ENCODE measurements at regions not wholly inside any gene's neighbourhood (a gene's known extent, or its start where the extent isn't known, plus 50 kb on each side); places are given as distances from the start of the nearest gene placed in this dataset.

- no peak for TF ChIP-seq CSRNP3 (CRISPR knock-in tag; IDR thresholded peaks at IDR 0.05)
- no peak for ATAC-seq
Measured at GRCh38 chr15:87614704-87615103, 641.8 kb downstream of the NTRK3 start.

GRCh38 chr15:87610366-87610765, 646.2 kb downstream of the NTRK3 start:
- TF ChIP-seq TSHZ2 (CRISPR knock-in tag; IDR thresholded peaks at IDR 0.05), result no peak
- TF ChIP-seq ESRRG (CRISPR knock-in tag; IDR thresholded peaks at IDR 0.05), result no peak
- TF ChIP-seq TOX (CRISPR knock-in tag; IDR thresholded peaks at IDR 0.05; ENCODE audit: borderline replicate concordance), result no peak
- TF ChIP-seq PPARA (CRISPR knock-in tag; IDR thresholded peaks at IDR 0.05; ENCODE audit: borderline replicate concordance), result no peak
- TF ChIP-seq ZFP3 (CRISPR knock-in tag; IDR thresholded peaks at IDR 0.05), result no peak
- no peak for TF ChIP-seq CSRNP3 (CRISPR knock-in tag; IDR thresholded peaks at IDR 0.05)
- no peak for TF ChIP-seq BACH2 (CRISPR knock-in tag; IDR thresholded peaks at IDR 0.05; ENCODE audit: borderline replicate concordance)
- TF ChIP-seq POU6F1 (CRISPR knock-in tag; IDR thresholded peaks at IDR 0.05; ENCODE audit: borderline replicate concordance, low read depth), result no peak
- TF ChIP-seq PATZ1 (CRISPR knock-in tag; IDR thresholded peaks at IDR 0.05; ENCODE audit: borderline replicate concordance), result no peak
- no peak for TF ChIP-seq ZNF8 (CRISPR knock-in tag; IDR thresholded peaks at IDR 0.05)
- TF ChIP-seq CREB5 (CRISPR knock-in tag; IDR thresholded peaks at IDR 0.05; ENCODE audit: low read depth), result no peak
- no peak for TF ChIP-seq ZFP30 (CRISPR knock-in tag; IDR thresholded peaks at IDR 0.05)
- TF ChIP-seq GLIS3 (CRISPR knock-in tag; IDR thresholded peaks at IDR 0.05), result no peak
- no peak for ATAC-seq

- ATAC-seq, result peak; percentile 25; the same call in 2 of the 3 replicates
- TF ChIP-seq SNAI2 (CRISPR knock-in tag; IDR thresholded peaks at IDR 0.05), result no peak
- no peak for TF ChIP-seq TOX (CRISPR knock-in tag; IDR thresholded peaks at IDR 0.05; ENCODE audit: borderline replicate concordance)
Measured at GRCh38 chr15:87609894-87610293, 646.6 kb downstream of the NTRK3 start.

- TF ChIP-seq PATZ1 (CRISPR knock-in tag; IDR thresholded peaks at IDR 0.05; ENCODE audit: borderline replicate concordance) (no peak), ZC3H10 (CRISPR knock-in tag; IDR thresholded peaks at IDR 0.05) (no peak), ARNTL (CRISPR knock-in tag; IDR thresholded peaks at IDR 0.05; ENCODE audit: borderline replicate concordance, low read depth) (no peak), PPARA (CRISPR knock-in tag; IDR thresholded peaks at IDR 0.05; ENCODE audit: borderline replicate concordance) (no peak), ESRRG (CRISPR knock-in tag; IDR thresholded peaks at IDR 0.05) (no peak), RARB (CRISPR knock-in tag; IDR thresholded peaks at IDR 0.05) (no peak), OSR1 (CRISPR knock-in tag; IDR thresholded peaks at IDR 0.05) (no peak), SNAI2 (CRISPR knock-in tag; IDR thresholded peaks at IDR 0.05) (no peak), ZNF565 (CRISPR knock-in tag; conservative IDR thresholded peaks at IDR 0.05; ENCODE audit: low read depth) (no peak), CSDC2 (CRISPR knock-in tag; IDR thresholded peaks at IDR 0.05) (no peak), POU6F1 (CRISPR knock-in tag; IDR thresholded peaks at IDR 0.05; ENCODE audit: borderline replicate concordance, low read depth) (no peak)
- ATAC-seq, result peak; percentile 70
Measured at GRCh38 chr15:87609474-87609873, 647.1 kb downstream of the NTRK3 start.

All from SK-N-SH treated with all-trans-retinoic acid at 6 μM for 48 hours (cell line).